ENCODE measurements at regions not wholly inside any gene's neighbourhood (a gene's known extent, or its start where the extent isn't known, plus 50 kb on each side); places are given as distances from the start of the nearest gene placed in this dataset.

GRCh38 chr21:35683664-35684304 is 376.5 kb downstream of the SETD4 start:
- Histone ChIP-seq H3K9me3 (replicated peaks; ENCODE audit: control insufficient read depth, low read depth, low read length) (no peaks in the 10 kb centered on the region), H3K27ac (ENCODE audit: low read length) (no peak overlapping the region), H3K4me3 (ENCODE audit: low read length) (no peak overlapping the region), H3K4me1 (ENCODE audit: control insufficient read depth, insufficient read depth, low read length) (no peaks in the 10 kb centered on the region), H3K36me3 (ENCODE audit: control insufficient read depth, insufficient read depth, low read length) (no peaks in the 10 kb centered on the region), H3K27me3 (ENCODE audit: control insufficient read depth, insufficient read depth, low read length) (no peaks in the 10 kb centered on the region)
- DNase-seq, result no peak
- no CpG with 5 or more reads among the region's 3 CpGs for WGBS (ENCODE audit: insufficient coverage)

- peak; percentile 57 for DNase-seq
- Histone ChIP-seq H3K27ac (ENCODE audit: low read length) (no peak overlapping the region), H3K36me3 (ENCODE audit: control insufficient read depth, insufficient read depth, low read length) (no peaks in the 10 kb centered on the region), H3K4me3 (ENCODE audit: low read length) (no peak overlapping the region), H3K27me3 (ENCODE audit: control insufficient read depth, insufficient read depth, low read length) (no peaks in the 10 kb centered on the region), H3K4me1 (ENCODE audit: control insufficient read depth, insufficient read depth, low read length) (no peaks in the 10 kb centered on the region), H3K9me3 (replicated peaks; ENCODE audit: control insufficient read depth, low read depth, low read length) (no peaks in the 10 kb centered on the region)
- WGBS (ENCODE audit: insufficient coverage), result no CpG with 5 or more reads among the region's 2 CpGs
Observed at GRCh38 chr21:35682904-35683549, 377.3 kb downstream of the SETD4 start.

- H3K4me1 ChIP-seq (ENCODE audit: control insufficient read depth, insufficient read depth, low read length), result no peaks in the 10 kb centered on the region
- WGBS (ENCODE audit: insufficient coverage), result 55% methylated on average over 2 of the region's 7 CpGs
- no peak overlapping the region for H3K4me3 ChIP-seq (ENCODE audit: low read length)
- no peak overlapping the region for H3K27ac ChIP-seq (ENCODE audit: low read length)
- H3K9me3 ChIP-seq (replicated peaks; ENCODE audit: control insufficient read depth, low read depth, low read length), result no peaks in the 10 kb centered on the region
- H3K27me3 ChIP-seq (ENCODE audit: control insufficient read depth, insufficient read depth, low read length), result no peaks in the 10 kb centered on the region
- no peak for DNase-seq
- H3K36me3 ChIP-seq (ENCODE audit: control insufficient read depth, insufficient read depth, low read length), result no peaks in the 10 kb centered on the region
Observed at GRCh38 chr21:35681946-35682345, 378.4 kb downstream of the SETD4 start.

GRCh38 chr21:35679076-35679475 is 381.2 kb downstream of the SETD4 start:
- Histone ChIP-seq H3K36me3 (ENCODE audit: control insufficient read depth, insufficient read depth, low read length) (no peaks in the 10 kb centered on the region), H3K27ac (ENCODE audit: low read length) (no peak overlapping the region), H3K9me3 (replicated peaks; ENCODE audit: control insufficient read depth, low read depth, low read length) (no peaks in the 10 kb centered on the region), H3K4me3 (ENCODE audit: low read length) (no peak overlapping the region), H3K27me3 (ENCODE audit: control insufficient read depth, insufficient read depth, low read length) (no peaks in the 10 kb centered on the region), H3K4me1 (ENCODE audit: control insufficient read depth, insufficient read depth, low read length) (no peaks in the 10 kb centered on the region)
- WGBS (ENCODE audit: insufficient coverage), result no CpG with 5 or more reads among the region's 2 CpGs
- DNase-seq, result no peak

GRCh38 chr21:35678393-35678792 is 381.9 kb downstream of the SETD4 start:
- H3K4me3 ChIP-seq (ENCODE audit: low read length), result no peak overlapping the region
- no peak overlapping the region for H3K27ac ChIP-seq (ENCODE audit: low read length)
- H3K9me3 ChIP-seq (replicated peaks; ENCODE audit: control insufficient read depth, low read depth, low read length), result no peaks in the 10 kb centered on the region
- H3K36me3 ChIP-seq (ENCODE audit: control insufficient read depth, insufficient read depth, low read length), result no peaks in the 10 kb centered on the region
- H3K27me3 ChIP-seq (ENCODE audit: control insufficient read depth, insufficient read depth, low read length), result no peaks in the 10 kb centered on the region
- 77% methylated on average over 1 of the region's 1 CpG for WGBS (ENCODE audit: insufficient coverage)
- no peak for DNase-seq
- H3K4me1 ChIP-seq (ENCODE audit: control insufficient read depth, insufficient read depth, low read length), result no peaks in the 10 kb centered on the region

- H3K27ac ChIP-seq (ENCODE audit: low read length), result no peak overlapping the region
- no peak for DNase-seq
- H3K27me3 ChIP-seq (ENCODE audit: control insufficient read depth, insufficient read depth, low read length), result no peaks in the 10 kb centered on the region
- H3K36me3 ChIP-seq (ENCODE audit: control insufficient read depth, insufficient read depth, low read length), result no peaks in the 10 kb centered on the region
- WGBS (ENCODE audit: insufficient coverage), result 73% methylated on average over 3 of the region's 3 CpGs
- no peaks in the 10 kb centered on the region for H3K4me1 ChIP-seq (ENCODE audit: control insufficient read depth, insufficient read depth, low read length)
- no peaks in the 10 kb centered on the region for H3K9me3 ChIP-seq (replicated peaks; ENCODE audit: control insufficient read depth, low read depth, low read length)
- H3K4me3 ChIP-seq (ENCODE audit: low read length), result no peak overlapping the region
Observed at GRCh38 chr21:35677298-35677841, 383.0 kb downstream of the SETD4 start.

- no peaks in the 10 kb centered on the region for H3K9me3 ChIP-seq (replicated peaks; ENCODE audit: control insufficient read depth, low read depth, low read length)
- no peaks in the 10 kb centered on the region for H3K36me3 ChIP-seq (ENCODE audit: control insufficient read depth, insufficient read depth, low read length)
- DNase-seq, result no peak
- no peak overlapping the region for H3K27ac ChIP-seq (ENCODE audit: low read length)
- H3K27me3 ChIP-seq (ENCODE audit: control insufficient read depth, insufficient read depth, low read length), result no peaks in the 10 kb centered on the region
- no peaks in the 10 kb centered on the region for H3K4me1 ChIP-seq (ENCODE audit: control insufficient read depth, insufficient read depth, low read length)
- 100% methylated on average over 3 of the region's 7 CpGs for WGBS (ENCODE audit: insufficient coverage)
- no peak overlapping the region for H3K4me3 ChIP-seq (ENCODE audit: low read length)
Observed at GRCh38 chr21:35674895-35675470, 385.3 kb downstream of the SETD4 start.

GRCh38 chr21:35674091-35674671 is 386.1 kb downstream of the SETD4 start:
- no peaks in the 10 kb centered on the region for H3K4me1 ChIP-seq (ENCODE audit: control insufficient read depth, insufficient read depth, low read length)
- no peaks in the 10 kb centered on the region for H3K36me3 ChIP-seq (ENCODE audit: control insufficient read depth, insufficient read depth, low read length)
- H3K27me3 ChIP-seq (ENCODE audit: control insufficient read depth, insufficient read depth, low read length), result no peaks in the 10 kb centered on the region
- H3K4me3 ChIP-seq (ENCODE audit: low read length), result no peak overlapping the region
- H3K27ac ChIP-seq (ENCODE audit: low read length), result no peak overlapping the region
- 71% methylated on average over 7 of the region's 13 CpGs for WGBS (ENCODE audit: insufficient coverage)
- DNase-seq, result no peak
- H3K9me3 ChIP-seq (replicated peaks; ENCODE audit: control insufficient read depth, low read depth, low read length), result no peaks in the 10 kb centered on the region

GRCh38 chr21:35672313-35672712 is 388.0 kb downstream of the SETD4 start:
- Histone ChIP-seq H3K4me3 (ENCODE audit: low read length) (no peak overlapping the region), H3K36me3 (ENCODE audit: control insufficient read depth, insufficient read depth, low read length) (no peaks in the 10 kb centered on the region), H3K9me3 (replicated peaks; ENCODE audit: control insufficient read depth, low read depth, low read length) (no peaks in the 10 kb centered on the region), H3K27ac (ENCODE audit: low read length) (no peak overlapping the region), H3K27me3 (ENCODE audit: control insufficient read depth, insufficient read depth, low read length) (no peaks in the 10 kb centered on the region), H3K4me1 (ENCODE audit: control insufficient read depth, insufficient read depth, low read length) (no peaks in the 10 kb centered on the region)
- no peak for DNase-seq
- WGBS (ENCODE audit: insufficient coverage), result 92% methylated on average over 2 of the region's 3 CpGs

GRCh38 chr21:35664683-35665082 is 395.6 kb downstream of the SETD4 start:
- Histone ChIP-seq H3K36me3 (ENCODE audit: control insufficient read depth, insufficient read depth, low read length) (no peaks in the 10 kb centered on the region), H3K27me3 (ENCODE audit: control insufficient read depth, insufficient read depth, low read length) (no peaks in the 10 kb centered on the region), H3K4me1 (ENCODE audit: control insufficient read depth, insufficient read depth, low read length) (no peaks in the 10 kb centered on the region), H3K4me3 (ENCODE audit: low read length) (no peak overlapping the region), H3K27ac (ENCODE audit: low read length) (no peak overlapping the region), H3K9me3 (replicated peaks; ENCODE audit: control insufficient read depth, low read depth, low read length) (no peaks in the 10 kb centered on the region)
- no CpG with 5 or more reads among the region's 3 CpGs for WGBS (ENCODE audit: insufficient coverage)
- DNase-seq, result no peak
